GM21360 (cell line): ENCODE measurements at regions not wholly inside any gene's neighbourhood (a gene's known extent, or its start where the extent isn't known, plus 50 kb on each side); places are given as distances from the start of the nearest gene placed in this dataset.
A peak's percentile ranks its signal among the peaks of the same experiment; 100 is the strongest.

Experiments
- ATAC-seq: cut with Tn5 transposase; IDR thresholded peaks from one replicate; pipeline ENCODE4 v1.9.1; 2021; ENCODE audit warnings: mild to moderate bottlenecking, moderate library complexity; ENCODE audit not compliant: unreplicated experiment

- no peak for ATAC-seq
Observed at GRCh38 chr1:221067721-221068120, 188.5 kb downstream of the HLX start.

- peak; percentile 81 for ATAC-seq
Observed at GRCh38 chr1:221069178-221069903, 190.1 kb downstream of the HLX start.

GRCh38 chr1:221069986-221070385 is 190.7 kb downstream of the HLX start:
- no peak for ATAC-seq

GRCh38 chr1:221071777-221072176 is 192.5 kb downstream of the HLX start:
- ATAC-seq = no peak

- no peak for ATAC-seq
Observed at GRCh38 chr1:221072214-221072613, 193.0 kb downstream of the HLX start.

- ATAC-seq = no peak
Observed at GRCh38 chr1:221074332-221074731, 195.1 kb downstream of the HLX start.

DNA sequence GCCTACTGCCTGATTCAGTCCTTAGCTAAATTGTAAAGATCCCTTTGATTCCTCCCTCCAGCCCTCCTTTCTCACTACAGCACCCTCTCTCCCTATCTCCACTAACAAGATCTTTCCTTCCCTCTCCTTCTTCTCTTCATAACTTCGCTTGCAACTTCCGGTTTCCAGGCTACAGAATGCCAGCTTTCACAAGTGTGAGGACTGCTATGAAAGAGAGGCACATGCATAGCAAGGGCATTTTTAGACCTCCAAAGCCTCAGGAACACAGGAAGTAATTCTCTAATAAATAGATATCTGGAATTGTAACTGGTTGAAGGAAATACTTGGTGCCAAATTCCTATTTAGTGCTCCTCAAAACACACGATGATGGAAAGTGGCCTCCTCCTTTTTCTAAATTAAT is 196.7 kb downstream of the HLX start:
- ATAC-seq = no peak

DNA sequence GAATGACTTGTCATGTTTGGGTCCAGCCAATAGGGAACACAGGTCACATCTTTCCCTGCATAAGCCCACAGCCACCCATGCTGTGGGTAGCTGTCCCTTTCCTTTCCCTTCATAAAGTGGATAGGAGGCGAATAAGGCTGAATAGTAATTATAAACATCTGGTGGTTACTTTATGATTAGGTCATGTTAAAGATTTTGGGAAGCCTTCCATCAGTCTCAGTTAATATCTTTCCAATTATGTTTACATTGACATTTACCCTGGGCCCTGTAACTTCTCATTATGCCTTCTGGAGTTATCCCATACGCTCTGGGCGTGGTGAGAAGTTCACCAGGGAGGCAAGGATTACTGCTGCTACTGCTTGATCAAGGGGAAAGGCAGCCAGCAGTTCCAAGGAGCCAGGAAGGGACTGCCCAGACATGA is 197.2 kb downstream of the HLX start:
- ATAC-seq = no peak

DNA sequence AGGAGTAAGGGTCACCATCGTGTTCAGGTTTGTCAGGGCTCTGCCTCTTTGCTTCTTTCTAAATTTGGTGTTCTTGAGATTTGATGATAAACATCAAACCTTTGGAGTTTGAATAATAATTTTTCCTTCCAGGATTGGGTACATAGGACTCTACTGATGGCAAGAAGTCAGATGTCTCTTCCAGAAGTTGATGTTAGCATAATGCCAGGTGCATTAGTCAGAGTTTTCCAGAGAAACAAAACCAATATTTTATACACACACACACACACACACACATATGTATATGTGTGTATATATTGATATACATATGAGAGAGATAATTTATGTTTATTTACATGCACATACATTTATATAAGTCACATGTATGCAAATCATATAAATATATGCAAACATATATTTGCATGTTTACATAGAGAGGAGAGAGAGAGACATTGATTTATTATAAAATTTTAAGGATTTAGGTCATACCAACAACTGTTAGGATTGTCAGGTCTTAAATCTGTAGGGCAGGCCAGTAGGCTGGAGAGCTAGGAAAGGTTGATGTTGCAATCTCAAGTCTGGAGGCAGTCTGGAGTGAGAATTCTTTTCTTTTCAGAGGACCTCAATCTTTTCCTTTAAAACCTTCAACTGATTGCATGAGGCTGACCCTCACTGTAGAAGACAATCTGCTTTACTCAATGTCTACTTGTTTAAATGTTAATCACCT is 199.2 kb downstream of the HLX start:
- ATAC-seq = no peak

- no peak for ATAC-seq
Observed at GRCh38 chr1:221083902-221084301, 204.7 kb downstream of the HLX start.

DNA sequence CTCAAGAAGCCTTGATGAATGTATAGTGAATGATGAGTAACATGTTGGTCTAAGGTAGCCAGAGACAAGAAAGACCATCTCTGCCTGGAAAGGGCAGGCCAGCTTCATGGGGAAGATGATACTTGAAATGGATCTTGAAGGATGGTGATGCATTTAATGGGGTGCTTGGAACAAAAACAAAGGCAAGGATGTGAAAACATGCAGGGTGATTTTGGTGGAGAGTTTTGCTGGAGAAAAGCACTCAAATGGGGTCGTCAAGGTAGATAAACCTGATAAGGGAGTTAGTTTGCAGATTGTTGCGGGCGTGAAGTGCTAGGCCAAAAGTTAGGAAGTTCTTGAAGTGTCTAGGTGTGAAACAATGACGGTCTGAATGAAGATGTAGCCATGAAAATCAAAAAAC is 205.4 kb downstream of the HLX start:
- no peak for ATAC-seq

DNA sequence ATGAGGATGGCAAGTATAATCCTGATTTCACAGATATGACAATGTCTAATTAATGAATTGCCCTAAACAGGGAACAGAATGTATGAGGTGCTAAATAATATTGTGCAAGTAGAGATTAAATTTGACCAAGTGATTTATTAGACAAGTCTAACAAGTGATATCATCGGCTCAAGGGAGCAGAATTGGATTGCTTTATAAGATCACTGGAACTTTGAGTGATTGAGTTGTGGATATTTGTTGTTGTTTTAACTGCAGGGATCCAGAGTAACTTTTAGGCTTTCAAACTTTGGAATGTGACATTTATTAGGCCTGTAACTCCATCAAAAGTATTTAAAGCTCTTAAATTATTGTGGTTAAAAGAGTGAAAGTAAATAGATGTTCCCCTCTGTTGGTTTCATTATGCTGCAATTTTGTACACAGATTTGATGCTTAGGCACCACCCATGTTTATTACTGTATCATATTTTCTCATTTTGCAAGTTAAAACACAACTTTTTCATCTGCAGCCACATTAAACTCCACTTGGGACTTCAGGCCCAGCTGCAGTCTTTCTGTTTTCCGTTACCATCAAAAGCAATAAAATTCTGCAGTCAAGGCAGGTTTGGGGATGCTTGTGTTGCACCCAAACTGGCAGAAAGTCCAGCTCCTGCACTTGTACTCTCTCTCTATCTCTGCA is 206.6 kb downstream of the HLX start:
- no peak for ATAC-seq

- ATAC-seq = no peak
Observed at GRCh38 chr1:221087919-221088318, 208.7 kb downstream of the HLX start.

DNA sequence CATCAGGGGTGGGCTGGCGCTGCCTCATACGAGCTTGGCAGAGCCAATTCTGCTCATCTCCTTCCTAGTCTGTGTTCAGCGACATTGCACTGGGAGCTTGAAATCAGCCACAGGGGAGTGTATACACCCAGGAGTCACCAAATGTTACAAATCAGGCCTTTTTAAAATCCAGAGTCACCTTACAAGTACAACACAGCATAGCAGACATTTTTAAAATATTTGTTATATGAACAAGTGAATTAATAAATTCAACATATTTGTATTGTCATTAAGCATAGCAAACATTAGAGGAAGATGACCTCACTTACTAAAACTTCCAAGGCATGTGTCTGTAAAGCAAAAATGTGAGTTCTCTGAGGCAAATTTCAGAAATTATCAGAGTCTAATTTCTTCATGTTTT is 210.0 kb downstream of the HLX start:
- no peak for ATAC-seq

- ATAC-seq = no peak
Observed at GRCh38 chr1:221089803-221090202, 210.6 kb downstream of the HLX start.

- ATAC-seq = no peak
Observed at GRCh38 chr1:221093903-221094791, 214.9 kb downstream of the HLX start.

GRCh38 chr1:221097479-221098281 is 218.4 kb downstream of the HLX start:
- ATAC-seq = no peak

DNA sequence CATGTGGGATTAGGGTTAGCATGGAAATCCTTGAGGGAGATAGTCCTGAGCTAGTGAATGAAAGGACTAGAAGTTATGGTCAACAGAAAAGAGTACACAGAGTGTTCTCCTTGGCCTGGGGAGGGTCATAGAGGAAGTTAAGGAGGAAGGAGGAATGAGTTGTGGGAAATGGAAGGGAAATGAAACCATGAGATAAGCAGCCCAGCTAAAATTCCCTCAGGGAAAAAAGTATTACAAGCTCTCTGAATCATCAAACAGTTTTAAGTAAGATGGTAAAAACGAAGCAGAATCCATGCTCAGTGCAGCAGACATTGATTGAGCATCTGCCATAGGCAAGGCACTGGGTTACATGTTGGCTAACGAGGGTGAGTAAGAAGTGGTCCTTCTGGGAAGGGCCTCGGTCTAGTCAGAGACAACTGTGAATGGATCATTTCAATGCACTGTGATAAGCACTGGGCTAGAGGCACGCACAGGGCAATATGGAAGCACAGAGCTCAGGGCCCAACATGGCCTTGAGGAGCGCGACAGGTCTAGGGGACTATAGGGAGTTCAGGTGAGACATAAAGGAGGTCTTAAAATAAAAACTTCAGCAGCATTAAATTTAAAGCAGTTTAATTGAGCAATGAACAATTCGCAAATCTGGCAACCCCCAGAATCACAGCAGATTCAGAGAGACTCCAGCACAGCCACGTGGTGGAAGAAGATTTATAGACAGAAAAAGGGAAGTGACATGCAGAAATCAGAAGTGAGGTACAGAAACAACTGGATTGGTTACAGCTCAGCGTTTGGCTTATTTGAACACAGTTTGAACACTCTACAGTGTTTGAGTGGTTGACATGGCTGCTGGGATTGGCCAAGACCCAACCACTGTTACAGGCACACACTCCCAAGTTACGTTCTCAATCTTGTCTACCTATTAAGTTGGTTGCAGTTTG is 219.5 kb downstream of the HLX start:
- no peak for ATAC-seq
